ENCODE measurements at regions not wholly inside any gene's neighbourhood (a gene's known extent, or its start where the extent isn't known, plus 50 kb on each side); places are given as distances from the start of the nearest gene placed in this dataset.
"Not testable (repeated sequence)": the region's sequence is repeated elsewhere in the genome, so short reads cannot be mapped to it uniquely, and the experiment has no call there.

DNA sequence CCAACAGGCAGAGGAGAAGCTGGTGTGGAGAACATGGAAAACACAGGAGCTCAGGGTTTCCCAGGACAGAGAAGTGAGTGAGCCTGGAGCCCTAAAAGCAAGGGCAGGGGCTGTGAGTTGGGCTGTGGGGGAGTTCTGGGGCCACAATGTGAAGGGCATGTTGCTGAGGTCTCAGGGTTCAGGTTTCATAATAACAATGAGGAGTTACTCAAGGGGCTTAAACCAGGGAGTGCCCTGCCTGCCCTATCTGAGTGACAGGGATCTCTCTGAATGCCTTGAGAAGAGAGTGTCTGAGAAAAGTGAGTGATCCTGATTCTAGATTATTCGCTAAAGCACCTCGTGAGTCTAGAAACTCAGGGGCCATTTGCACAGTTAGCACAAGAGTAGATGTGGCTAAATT lies 129.6 kb downstream of the VPREB1 start:
- no peak for DNase-seq

- no peak for DNase-seq
Observed at GRCh38 chr22:22374579-22374978, 130.0 kb downstream of the VPREB1 start.

DNA sequence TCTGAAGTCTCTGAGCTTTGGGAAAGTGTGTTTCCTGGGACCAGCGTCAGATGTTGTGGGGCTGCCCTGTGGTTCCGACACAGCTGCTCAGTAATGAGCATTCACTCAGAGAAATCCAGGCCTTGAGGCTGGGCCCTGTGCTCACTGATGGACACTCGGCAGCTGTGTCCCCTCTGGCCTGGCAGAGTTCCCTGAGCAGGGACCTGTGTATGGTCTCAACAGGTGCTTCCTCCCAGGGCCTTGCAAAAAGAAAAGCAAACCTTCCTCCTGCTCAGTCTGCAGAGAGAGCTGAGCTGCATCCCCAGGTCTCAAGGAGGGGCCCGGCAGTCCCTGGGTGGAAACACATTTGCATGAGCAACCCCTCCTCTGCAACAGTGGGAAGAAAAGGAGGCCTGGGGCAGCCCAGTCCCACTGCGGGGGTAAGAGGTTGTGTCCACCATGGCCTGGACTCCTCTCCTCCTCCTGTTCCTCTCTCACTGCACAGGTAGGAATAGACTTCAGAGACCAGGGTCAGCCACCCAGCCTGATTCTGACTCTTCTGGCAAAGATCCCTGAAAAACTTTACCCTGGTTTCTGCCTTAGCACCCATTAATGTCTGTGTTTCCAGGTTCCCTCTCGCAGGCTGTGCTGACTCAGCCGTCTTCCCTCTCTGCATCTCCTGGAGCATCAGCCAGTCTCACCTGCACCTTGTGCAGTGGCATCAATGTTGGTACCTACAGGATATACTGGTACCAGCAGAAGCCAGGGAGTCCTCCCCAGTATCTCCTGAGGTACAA lies 131.2 kb downstream of the VPREB1 start:
- no peak for DNase-seq

DNA sequence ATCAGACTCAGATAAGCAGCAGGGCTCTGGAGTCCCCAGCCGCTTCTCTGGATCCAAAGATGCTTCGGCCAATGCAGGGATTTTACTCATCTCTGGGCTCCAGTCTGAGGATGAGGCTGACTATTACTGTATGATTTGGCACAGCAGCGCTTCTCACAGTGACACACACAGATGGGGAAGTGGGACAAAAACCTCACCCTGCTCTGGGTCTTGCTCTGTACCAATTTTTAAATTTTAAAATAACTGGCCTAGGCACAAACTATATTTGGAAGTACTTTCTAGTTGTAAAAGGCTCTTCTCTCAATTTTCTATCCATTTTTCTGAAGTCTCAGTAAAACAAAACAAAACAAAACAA lies 131.7 kb downstream of the VPREB1 start:
- no peak for DNase-seq

GRCh38 chr22:22376884-22377283 lies 131.7 kb downstream of the ZNF280B start:
- DNase-seq = not testable (repeated sequence)

- DNase-seq = no peak
Observed at GRCh38 chr22:22377335-22377734, 131.2 kb downstream of the ZNF280B start.

GRCh38 chr22:22378446-22379415 lies 129.8 kb downstream of the ZNF280B start:
- no peak for DNase-seq

GRCh38 chr22:22380098-22381030 lies 128.2 kb downstream of the ZNF280B start:
- no peak for DNase-seq

DNA sequence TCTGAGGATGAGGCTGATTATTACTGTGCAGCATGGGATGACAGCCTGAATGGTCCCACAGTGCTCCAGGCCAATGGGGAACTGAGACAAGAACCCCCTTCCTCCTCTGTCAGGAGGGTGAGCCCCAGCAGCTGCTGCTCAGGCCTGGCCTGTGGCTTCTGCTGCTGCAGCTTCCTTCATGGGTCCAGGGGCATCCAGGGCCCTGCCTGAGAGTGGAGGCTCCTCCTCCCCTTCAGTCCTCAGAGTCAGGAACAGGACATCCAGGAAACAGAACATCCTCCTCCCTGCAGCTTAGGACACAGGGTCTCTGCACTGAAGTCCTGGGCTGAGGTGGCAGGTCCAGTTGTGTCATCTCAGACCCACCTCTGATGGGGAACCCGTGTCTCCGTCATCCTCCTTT lies 127.2 kb downstream of the ZNF280B start:
- not testable (repeated sequence) for DNase-seq

DNA sequence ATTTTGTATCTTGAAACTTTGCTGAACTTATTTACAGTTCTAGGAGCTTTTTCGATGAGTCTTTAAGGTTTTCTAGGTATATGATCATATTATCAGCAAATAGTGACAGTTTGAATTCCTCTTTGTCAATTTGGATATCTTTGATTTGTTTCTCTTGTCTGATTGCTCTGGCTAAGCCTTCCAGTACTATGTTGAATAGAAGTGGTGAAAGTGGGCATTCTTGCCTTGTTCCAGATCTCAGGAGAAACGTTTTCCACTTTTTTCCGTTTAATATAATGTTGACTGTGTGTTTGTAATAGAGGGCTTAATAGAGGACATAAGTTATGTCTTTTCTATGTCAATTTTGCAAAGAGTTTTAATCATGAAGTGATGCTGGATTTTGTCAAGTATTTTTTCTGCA lies 124.3 kb downstream of the ZNF280B start:
- no peak for DNase-seq

DNA sequence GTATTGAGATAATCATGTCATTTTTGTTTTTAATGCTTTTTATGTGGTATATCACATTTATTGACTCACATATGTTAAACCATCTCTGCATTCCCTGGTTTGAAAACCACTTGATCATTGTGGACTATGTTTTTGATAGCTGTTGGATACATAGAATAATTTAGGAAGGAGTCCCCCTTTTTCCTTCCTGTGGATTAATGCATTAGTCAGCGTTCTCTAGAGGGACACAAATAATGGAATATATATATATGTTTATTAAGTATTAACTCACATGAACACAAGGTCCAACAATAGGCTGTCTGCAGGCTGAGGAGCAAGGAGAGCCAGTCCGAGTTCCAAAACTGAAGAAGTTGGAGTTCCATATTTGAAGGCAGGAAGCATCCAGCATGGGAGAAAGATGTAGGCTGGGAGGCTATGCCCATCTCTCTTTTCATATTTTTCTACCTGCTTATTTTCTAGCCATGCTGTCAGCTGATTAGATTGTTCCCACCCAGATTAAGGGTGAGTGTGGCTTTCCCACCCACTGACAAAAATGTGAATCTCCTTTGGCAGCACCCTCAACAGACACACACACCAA lies 123.8 kb downstream of the ZNF280B start:
- no peak for DNase-seq

DNA sequence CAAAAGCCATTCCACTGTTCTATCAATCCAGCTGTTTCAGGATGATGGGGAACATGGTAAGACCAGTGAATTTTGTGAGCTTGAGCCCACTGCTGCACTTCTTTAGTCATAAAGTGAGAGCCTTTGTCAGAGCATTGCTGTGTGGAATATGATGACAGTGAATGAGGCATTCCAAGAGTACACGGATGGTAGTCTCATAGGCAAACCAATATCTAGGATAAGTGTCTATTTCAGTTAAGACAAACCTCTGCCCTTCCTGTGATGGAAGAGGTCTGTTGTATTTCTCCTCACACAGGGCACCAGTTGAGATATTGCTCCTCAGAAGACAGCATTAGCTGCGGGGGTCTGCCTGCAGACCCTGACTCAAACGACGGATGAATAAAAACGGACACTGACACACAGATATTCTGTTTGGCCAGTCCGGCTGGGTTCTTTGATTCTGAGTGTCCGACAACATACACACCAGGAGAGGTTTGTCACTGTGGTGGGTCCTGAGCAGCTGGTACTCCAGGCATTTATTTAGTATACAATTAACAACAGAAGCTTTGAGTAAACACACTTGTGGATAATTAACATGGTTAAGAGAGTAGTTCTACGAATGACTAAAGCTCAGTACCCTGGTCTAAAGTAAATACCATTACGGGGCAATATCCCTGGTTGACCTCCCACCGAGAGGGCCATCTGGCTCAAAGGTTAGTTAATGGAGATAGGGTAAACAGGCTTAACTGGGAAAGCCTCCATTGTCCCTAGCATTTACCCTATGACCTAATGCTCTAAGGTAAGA lies 121.7 kb downstream of the ZNF280B start:
- no peak for DNase-seq

DNA sequence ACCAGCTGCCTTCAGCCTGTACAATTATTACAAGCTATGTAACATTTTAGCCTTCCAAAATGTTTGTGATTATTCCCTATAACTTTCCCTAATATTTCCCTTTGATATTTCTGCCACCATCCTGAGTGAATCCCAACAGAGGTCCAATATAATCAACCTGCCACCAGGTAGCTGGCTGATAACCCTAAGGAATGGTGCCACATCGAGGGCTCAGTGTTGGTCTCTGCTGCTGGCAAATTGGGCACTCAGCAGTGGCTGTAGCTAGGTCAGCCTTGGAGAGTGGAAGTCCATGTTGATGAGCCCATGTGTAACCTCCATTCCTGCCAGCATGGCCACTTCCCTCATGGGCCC lies 121.2 kb downstream of the ZNF280B start:
- no peak for DNase-seq

DNA sequence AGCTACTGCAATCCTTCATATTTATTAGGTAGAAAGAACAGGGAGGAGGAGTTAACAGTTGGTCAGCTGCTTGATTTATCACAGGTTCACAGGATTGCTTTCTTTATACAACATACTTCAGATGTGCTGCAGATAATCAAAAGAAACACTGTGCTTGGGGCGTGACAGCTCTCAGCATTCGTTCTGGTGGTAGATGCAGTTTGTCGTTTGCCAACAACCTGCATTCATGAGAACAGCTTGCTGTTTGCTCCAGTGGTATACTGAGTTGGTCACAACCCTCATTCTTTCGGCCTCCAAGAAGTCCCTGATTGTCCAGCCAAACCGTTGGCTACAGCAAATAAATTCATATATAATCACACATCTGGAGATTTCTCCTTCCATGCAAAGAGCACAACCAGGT lies 120.5 kb downstream of the ZNF280B start:
- DNase-seq = no peak

DNA sequence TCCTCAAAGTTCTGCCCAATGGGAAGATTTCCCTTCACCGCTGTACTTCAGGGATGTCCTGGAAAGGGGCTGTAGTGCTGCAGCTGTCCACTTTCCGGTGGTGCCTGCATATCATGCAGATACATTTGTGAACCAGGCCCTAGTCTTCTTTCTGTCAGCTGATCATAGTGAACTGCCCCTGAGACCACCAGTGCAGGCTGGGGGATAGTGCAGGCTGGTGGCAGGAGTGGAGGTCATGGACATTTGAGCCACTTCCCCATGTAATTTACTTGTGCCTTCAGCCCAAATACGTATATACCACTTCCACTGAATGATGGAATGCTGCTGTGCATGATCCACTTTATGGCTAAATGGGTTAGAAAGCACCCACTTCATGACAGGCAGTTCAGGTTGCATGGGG lies 120.0 kb downstream of the ZNF280B start:
- DNase-seq = no peak

DNA sequence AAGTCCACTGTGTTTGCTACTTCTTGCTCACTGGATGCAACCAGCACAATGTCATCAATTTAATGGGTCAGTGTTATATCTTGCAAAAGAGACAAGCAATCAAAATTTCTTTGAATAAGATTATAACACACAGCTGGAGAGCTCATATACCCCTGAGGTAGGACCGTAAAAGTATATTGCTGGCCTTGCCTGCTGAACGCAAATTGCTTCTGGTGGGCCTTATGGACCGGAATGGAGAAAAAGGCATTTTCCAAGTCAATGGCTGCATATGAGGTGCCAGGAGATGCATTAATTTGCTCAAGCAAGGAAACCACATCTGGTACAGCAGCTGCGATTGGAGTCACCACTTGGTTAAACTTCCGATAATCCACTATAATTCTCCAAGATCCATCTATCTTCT lies 119.1 kb downstream of the ZNF280B start:
- DNase-seq = no peak

DNA sequence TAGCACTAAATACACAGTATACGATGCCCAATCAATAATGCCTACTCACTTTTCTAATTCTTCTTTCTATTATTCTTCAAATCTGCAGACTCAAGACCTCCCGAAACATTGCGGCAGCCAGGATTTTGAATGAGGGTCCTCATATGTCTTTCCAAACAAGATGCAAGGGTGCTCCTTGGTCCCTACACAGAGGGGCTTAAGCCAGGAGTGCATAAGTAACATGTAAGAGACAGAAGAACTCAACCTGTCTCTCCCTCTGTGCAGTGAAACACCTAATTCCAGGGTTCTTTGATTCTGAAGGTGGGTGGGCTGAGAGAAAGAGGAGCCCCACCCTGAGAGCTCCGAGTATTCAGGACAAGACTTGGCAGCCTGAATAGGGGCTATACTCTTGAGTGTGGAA lies 117.6 kb downstream of the ZNF280B start:
- DNase-seq = no peak

DNA sequence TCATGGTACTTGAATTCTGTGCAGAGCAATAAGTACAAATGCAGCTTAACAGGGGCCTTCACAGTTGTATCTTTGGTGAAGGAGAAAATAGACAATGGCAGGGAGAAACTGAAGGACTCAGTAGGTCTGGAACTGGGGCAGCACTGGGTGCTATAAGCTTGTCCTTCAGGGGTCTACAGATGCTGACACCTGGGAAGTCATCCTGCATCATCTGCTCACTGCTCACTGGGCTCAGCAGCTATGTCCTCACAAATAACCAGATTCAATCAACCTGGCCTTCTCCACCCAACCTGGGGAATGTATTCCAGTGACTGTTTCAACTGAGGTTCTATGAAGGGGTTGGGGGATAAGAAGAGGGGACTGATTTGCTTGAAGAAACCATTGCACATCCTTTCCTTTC lies 117.0 kb downstream of the ZNF280B start:
- no peak for DNase-seq

- no peak for DNase-seq
Observed at GRCh38 chr22:22392131-22392530, 116.4 kb downstream of the ZNF280B start.

DNA sequence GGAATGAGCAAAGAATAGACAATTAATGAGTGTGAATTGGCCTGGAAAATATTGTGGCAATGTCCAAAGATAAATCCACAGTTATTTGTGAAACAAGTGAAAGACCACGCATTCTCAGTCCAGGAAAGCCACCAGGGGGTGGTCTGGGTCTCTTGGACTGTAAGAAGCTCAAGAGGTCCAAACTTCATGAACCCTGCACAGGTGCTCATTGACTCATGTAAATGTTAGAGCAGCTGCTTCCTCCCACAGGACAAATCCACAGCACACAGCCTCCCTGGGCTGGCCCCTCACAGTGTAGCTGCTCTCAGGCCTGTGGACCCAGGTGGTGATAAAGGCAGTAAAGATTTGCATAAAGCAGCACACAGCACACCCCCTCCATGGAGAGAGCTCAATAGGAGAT lies 114.0 kb downstream of the ZNF280B start:
- DNase-seq = no peak

DNA sequence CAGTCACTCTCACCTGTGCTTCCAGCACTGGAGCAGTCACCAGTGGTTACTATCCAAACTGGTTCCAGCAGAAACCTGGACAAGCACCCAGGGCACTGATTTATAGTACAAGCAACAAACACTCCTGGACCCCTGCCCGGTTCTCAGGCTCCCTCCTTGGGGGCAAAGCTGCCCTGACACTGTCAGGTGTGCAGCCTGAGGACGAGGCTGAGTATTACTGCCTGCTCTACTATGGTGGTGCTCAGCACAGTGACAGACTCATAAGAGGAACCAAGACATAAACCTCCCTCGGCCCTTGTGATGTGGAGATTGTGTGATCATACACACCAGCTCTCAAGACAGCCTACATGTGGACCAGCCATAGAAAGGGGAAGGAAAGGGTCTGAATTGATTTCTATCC lies 113.3 kb downstream of the ZNF280B start:
- DNase-seq = no peak

Data from occipital lobe (tissue), 1 donor.